ENCODE measurements at regions not wholly inside any gene's neighbourhood (a gene's known extent, or its start where the extent isn't known, plus 50 kb on each side); places are given as distances from the start of the nearest gene placed in this dataset.

DNA sequence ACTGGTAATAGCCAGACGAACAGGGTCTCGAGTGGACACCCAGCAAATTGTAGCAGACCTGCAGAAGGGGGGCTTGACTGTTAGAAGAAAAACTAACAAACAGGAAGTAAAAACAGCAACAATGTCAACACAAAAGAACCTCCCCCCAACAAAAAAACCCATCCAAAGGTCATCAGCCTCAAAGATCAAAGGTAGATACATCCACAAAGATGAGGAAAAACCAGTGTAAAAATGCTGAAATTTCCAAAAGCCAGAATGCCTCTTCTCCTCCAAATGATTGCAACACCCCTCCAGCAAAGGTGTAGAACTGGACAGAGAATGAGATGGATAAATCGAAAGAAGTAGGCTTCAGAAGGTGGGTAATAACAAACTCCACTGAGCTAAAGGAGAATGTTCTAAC lies 313.0 kb upstream of the TEX13C start:
- no peak for DNase-seq

DNA sequence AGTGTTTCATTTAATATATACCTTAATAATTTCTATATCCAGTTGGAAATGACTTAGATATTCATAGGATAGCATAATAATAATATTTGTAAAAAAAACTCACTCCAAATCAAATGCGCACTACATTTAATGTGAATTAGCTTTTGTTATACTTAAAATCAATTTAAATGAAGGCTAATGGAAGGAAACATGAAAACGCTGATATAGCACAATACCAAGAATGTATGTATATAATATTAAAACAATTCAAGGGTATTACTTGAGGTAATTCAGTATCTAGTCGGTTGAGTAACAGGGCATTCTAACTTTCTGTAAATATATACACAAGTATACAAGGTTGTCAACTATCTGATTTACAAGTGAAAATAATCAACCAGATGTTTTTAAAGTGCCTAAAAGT lies 307.1 kb upstream of the TEX13C start:
- no peak for DNase-seq

DNA sequence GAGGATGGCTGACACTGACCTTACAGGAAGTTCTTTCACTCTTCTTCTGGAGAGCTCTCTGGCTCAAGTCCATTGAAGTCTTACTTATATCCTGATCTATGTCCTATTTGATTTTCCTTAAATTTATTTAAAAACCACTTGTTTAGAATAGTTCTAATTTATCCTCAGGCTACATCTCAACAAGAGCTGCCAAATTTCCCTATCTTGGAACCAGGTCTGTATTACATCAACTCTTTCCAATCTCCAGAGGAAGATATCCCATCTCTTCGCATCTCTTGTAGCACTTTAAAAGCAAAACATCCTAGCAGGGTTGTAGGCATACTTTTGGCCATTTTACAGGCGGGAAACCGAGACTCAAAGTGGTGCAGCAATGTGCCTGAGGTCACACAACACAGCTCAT lies 290.5 kb upstream of the TEX13C start:
- DNase-seq, result no peak

Data from T-helper 1 cell (primary cell).